Effector memory CD4-positive, alpha-beta T cell (primary cell): ENCODE measurements at regions not wholly inside any gene's neighbourhood (a gene's known extent, or its start where the extent isn't known, plus 50 kb on each side); places are given as distances from the start of the nearest gene placed in this dataset.

Experiments used
- DNase-seq, 3 donors: peaks; one replicate each; pipeline ENCODE4 v3.0.0-alpha.2; 2020
- H3K27ac ChIP-seq: 2 replicates; pipeline ENCODE4 v1.7.0; 2013; ENCODE audit warnings: mild to moderate bottlenecking, low read length, moderate library complexity; ENCODE audit not compliant: insufficient read depth, poor library complexity, severe bottlenecking
- H3K27me3 ChIP-seq: replicated peaks from 2 replicates; pipeline ENCODE4 v1.7.0; 2013; ENCODE audit warnings: mild to moderate bottlenecking, low read length; ENCODE audit not compliant: insufficient read depth, control insufficient read depth, poor library complexity, severe bottlenecking
- H3K36me3 ChIP-seq: 2 replicates; pipeline ENCODE4 v1.7.0; 2013; ENCODE audit warnings: mild to moderate bottlenecking, low read length, moderate library complexity; ENCODE audit not compliant: control insufficient read depth, insufficient read depth
- H3K4me1 ChIP-seq: 2 replicates; pipeline ENCODE4 v1.7.0; 2013; ENCODE audit warnings: low read length, mild to moderate bottlenecking; ENCODE audit not compliant: control insufficient read depth, insufficient read depth, poor library complexity, severe bottlenecking
- H3K4me3 ChIP-seq: 2 replicates; pipeline ENCODE4 v1.7.0; 2013; ENCODE audit warnings: low read length, low read depth, mild to moderate bottlenecking; ENCODE audit not compliant: insufficient read depth, poor library complexity, severe bottlenecking
- H3K9me3 ChIP-seq: 2 replicates; pipeline ENCODE4 v1.7.0; 2013; ENCODE audit warnings: mild to moderate bottlenecking, low read length, moderate library complexity; ENCODE audit not compliant: control insufficient read depth

DNA sequence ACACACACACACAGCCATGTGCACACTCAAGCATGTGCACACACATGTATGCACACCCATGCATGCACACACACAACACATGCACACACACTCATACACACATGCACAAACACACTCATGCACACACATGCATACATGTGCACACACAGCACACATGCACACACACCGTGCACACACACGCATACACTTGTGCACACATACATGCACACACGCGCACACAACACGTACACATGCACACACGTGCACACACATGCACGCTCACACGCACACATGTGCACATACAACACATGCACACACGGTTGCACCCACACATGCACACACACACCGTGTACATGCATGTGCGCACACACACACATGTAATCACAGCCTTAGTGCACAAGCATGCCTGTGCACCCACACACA, 230.4 kb upstream of the GSE1 start:
- Histone ChIP-seq H3K4me1 (no peaks in the 10 kb centered on the region), H3K4me3 (no peak overlapping the region), H3K36me3 (no peaks in the 10 kb centered on the region), H3K27me3 (peaks cover 3% of the 10 kb centered on the region), H3K27ac (no peak overlapping the region), H3K9me3 (no peaks in the 10 kb centered on the region)
- no peak for DNase-seq

DNA sequence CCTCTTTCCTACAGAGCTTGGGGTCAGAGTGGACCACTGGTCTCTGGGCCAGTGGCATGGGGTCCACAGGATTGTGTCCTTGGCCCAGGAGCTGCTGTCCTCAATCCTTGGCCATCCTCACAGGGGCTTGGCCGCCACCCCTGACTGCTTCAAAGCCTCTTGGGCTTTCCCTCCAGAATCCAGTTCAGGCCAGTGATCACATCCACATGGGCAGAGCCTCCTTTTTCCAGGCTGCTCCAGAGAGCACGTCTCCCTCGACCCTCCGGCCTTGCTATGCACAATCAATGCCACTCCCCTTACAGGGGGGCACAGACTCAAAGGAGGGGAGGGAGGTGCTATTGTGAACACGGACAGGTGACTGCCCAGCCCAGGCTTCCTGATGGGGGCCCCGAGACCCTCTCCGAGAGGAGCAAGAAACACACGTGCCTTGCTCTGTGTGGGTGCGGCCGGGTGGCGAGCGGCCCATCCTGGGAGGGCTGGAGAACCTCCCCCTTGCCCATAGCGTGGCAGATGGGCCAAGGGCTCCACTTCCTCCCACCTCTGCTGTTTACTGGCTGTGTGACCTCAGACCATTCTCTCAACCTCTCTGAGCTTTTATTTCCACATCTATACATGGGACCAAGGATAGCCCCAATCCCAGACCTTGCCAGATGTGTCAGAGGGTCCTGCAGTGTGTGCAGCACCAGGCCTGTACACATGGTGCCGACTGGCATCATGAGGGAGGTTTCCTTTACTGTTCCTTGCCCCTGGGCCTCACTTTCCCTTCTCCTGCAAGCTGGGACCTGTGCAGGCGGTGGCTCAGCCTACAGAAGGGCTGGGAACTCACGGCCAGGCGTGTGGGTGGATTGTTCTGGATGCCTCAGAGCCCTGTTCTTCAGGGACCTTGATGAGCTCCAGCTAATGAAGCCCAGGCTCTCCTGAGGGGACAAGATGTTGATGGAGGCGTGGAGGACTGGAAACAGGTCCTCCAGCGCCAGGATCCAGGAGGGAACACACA, 229.0 kb upstream of the GSE1 start:
- Histone ChIP-seq H3K4me3 (no peak overlapping the region), H3K27me3 (peaks cover 3% of the 10 kb centered on the region), H3K36me3 (no peaks in the 10 kb centered on the region), H3K27ac (no peak overlapping the region), H3K9me3 (no peaks in the 10 kb centered on the region), H3K4me1 (no peaks in the 10 kb centered on the region)
- no peak for DNase-seq

DNA sequence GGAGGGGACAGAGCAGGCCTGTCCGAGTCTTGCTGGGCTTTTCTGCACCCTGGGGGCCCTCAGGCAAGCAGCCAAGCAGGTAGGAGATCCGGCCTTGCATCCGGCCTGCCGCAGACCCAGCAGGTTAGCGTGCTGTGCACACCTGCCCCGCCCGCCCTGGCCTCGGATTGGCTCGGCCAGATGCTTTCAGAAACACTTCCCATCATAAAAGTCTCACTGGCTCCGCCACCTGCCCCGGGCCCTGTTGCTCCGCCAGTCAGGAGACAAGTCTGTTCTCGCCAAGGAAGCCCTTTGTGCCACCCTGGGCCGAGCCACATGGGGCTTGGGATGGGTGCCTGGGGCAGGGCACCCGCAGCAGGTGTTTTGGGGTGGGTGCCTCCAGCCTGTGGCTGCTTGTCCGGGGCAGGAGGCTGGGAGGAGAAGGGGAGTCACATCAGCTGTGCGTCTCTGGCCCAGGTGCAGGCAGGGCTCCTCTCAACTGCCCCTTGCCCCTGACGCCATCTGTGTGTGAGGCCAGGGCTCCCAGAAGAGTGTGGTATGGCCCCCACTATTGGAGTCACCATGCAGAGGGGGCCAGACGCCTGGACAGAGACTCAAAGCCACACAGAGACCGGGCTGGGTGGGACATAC, 228.2 kb upstream of the GSE1 start:
- H3K27me3 ChIP-seq: peaks cover 3% of the 10 kb centered on the region
- no peaks in the 10 kb centered on the region for H3K4me1 ChIP-seq
- no peaks in the 10 kb centered on the region for H3K9me3 ChIP-seq
- H3K4me3 ChIP-seq: no peak overlapping the region
- H3K36me3 ChIP-seq: no peaks in the 10 kb centered on the region
- H3K27ac ChIP-seq: no peak overlapping the region
- DNase-seq: no peak

DNA sequence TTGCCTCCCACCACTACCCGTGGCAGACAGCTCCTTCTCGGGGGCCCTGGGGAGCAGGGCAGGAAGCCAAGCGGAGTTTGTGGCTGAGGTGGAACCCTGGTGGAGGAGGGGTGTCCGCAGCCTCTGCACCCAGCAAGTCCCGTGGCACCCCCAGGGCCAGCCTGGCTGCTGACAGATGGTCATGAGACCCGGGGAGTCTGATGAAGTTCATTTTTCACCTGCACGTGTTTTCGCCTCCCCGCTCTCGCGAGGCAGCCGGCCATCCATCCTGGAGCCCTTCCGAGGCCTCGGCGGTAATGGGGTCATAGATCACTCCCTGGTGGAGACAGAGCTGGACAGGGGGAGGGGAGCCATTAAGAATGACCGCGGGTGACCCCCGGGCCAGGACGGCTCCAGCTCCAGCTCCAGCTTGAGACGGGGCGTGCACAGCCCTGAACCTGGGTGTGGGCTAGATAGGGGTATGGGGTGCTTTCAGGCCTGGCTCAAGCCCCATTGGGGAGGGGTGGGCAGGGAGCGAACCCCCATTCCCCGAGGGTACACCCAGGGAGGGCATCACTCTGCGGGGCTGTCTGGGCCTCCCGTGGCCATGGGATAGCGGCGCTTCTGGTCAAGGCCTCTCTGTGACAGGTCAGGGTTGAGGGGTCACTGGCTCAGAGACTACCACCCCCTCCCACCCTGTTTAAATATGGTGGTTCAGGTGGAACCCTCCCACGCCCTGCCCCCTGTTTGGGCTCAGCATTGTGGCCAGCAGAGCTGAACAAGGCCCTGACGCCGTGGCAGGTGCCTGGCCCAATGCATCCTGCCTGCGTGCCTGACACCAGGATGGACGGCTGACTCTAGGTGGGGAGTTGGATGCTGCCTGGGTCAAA, 227.4 kb upstream of the GSE1 start:
- Histone ChIP-seq H3K27me3 (peaks cover 3% of the 10 kb centered on the region), H3K4me1 (no peaks in the 10 kb centered on the region), H3K4me3 (no peak overlapping the region), H3K9me3 (no peaks in the 10 kb centered on the region), H3K36me3 (no peaks in the 10 kb centered on the region), H3K27ac (no peak overlapping the region)
- no peak for DNase-seq

DNA sequence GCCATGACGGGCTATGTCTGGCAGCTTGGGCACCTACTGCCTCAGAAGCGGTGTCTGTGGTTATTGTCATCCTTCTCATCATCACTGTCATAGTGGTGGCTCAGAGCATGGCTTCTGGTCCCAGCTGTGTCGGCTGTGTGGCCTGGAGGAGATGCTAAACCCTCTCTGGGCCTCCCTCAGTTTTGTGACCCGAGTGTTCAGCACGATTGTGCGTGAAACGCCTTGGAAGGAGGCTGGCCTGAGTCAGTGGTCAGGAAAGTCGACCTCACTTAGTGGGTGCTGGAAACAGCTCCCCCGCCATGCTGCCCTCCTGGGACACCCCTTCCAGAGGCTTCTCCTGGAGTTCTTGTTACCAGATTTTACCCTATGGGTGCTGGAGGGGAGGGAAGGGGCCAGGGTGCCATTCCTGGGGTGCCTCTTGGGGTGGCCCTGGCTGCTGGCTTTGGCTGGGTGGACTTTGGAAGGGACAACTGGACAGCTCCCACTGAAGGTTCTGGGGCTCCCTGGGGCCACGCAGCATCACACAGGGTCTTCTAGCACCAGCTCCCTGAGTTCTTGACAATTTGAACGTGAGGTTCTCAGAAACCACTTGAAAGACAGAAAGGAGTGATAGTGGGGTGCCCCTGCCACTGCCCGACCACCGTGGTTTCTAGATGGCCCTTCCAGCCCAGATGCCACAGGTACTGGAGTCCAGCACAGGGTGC, 226.5 kb upstream of the GSE1 start:
- Histone ChIP-seq H3K27me3 (peaks cover 3% of the 10 kb centered on the region), H3K4me1 (no peaks in the 10 kb centered on the region), H3K4me3 (no peak overlapping the region), H3K27ac (no peak overlapping the region), H3K9me3 (no peaks in the 10 kb centered on the region), H3K36me3 (no peaks in the 10 kb centered on the region)
- no peak for DNase-seq

DNA sequence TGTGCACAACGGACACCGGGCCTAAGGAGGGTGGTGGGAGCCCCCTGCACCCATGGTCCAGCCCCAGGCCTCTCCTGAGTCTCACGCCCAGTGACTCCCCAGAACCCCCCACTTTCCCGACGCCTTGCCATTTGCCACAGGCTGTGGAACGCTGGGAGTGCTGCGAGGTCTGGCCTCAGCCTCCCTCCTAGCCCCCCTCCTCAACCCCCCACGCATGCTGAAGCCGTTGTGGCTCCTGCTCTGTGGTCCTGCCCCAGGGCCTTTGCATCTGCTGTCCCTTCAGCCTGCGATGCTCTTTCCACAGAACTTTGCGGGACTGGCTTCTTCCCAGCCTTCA, 226.0 kb upstream of the GSE1 start:
- no peak overlapping the region for H3K4me3 ChIP-seq
- DNase-seq: no peak
- no peaks in the 10 kb centered on the region for H3K4me1 ChIP-seq
- no peaks in the 10 kb centered on the region for H3K36me3 ChIP-seq
- H3K9me3 ChIP-seq: no peaks in the 10 kb centered on the region
- H3K27me3 ChIP-seq: peaks cover 3% of the 10 kb centered on the region
- no peak overlapping the region for H3K27ac ChIP-seq

DNA sequence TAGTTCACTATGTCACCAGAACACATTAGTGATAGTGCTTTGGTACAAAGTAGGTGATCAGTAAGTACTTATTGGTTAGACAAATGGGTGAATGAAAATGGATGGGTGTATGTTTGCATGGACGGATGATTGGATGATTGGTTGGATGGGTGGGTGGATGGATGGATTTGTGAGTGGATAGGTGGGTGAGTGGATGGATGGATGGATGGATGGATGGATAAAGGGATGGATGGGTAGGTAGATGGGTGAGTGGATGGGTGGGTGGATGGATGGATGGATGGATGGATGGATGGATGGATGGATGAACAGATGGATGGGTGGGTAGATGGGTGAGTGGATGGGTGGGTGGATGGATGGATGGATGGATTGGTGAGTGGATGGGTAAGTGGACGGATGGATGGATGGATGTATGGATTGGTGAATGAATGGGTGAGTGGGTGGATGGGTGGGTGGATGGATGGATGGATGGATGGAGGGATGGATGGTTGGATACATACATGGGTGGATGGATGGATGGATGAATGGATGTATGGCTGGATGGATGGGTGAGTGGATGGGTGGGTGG, 225.3 kb upstream of the GSE1 start:
- Histone ChIP-seq H3K4me3 (no peak overlapping the region), H3K27me3 (peaks cover 3% of the 10 kb centered on the region), H3K36me3 (no peaks in the 10 kb centered on the region), H3K27ac (no peak overlapping the region), H3K4me1 (no peaks in the 10 kb centered on the region), H3K9me3 (no peaks in the 10 kb centered on the region)
- no peak for DNase-seq

DNA sequence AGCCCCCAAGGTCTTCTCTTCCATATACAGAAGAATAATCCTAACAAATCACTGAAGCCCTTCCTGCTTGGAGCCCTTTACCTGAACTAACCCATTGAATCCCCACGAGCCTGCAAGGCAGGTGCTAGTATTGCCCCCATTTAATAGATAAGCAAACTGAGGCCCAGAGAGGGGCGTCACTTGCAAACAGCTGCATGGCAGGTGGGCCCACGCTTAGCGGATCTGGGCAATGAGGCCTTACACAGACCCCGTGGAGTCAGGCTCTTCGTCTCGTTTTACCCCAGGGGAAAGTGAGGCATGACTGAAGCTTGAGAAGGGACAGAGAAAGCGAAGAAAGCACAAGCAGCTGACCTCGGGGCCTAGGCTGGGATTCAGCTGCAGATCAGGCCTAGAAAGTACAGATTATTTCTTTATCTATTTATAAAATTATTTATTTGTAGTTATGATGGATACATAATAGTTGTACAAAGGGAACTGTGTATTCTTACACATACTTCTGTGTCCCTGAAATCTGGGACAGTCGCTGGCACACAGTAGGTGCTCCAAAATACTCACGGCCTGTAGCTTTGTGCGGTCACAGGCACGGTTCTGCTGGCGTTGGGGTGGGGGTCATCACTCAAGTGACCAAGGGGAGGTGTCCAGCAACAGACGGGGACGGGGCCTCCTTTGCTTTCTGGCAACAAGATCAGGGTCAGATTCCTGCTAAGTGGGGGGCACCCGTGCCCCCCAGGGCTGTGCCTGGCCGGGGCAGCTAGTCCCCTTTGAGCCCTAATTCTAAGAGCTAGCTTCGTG, 223.2 kb upstream of the GSE1 start:
- H3K36me3 ChIP-seq: no peaks in the 10 kb centered on the region
- H3K4me3 ChIP-seq: no peak overlapping the region
- DNase-seq: no peak
- H3K4me1 ChIP-seq: no peaks in the 10 kb centered on the region
- H3K9me3 ChIP-seq: no peaks in the 10 kb centered on the region
- H3K27ac ChIP-seq: no peak overlapping the region
- H3K27me3 ChIP-seq: peaks cover 2% of the 10 kb centered on the region
